Body of pancreas (tissue), 4 donors: ENCODE measurements at regions not wholly inside any gene's neighbourhood (a gene's known extent, or its start where the extent isn't known, plus 50 kb on each side); places are given as distances from the start of the nearest gene placed in this dataset.

Source experiments
- ATAC-seq: fragments of 150-250 bp; one replicate; pipeline ENCODE4 v1.9.1; 2016
- DNase-seq, 4 donors: peaks; one replicate each; pipeline ENCODE4 v3.0.0-alpha.2; 2019
- H3K27ac ChIP-seq, 4 donors: fragments of 200-600 bp; sonication (generic); 1 replicate in 3 of 4; 2 replicates in 1 of 4; pipeline versions ENCODE4 v1.5.1 to v1.6.1; 2016 to 2019; ENCODE audit warnings: mild to moderate bottlenecking in 1 of 4, mixed read lengths in 1 of 4, moderate library complexity in 1 of 4
- H3K27me3 ChIP-seq, 2 donors: fragments of 200-600 bp; sonication (generic); one replicate each; pipeline ENCODE4 v1.6.0; 2016; ENCODE audit warnings: mild to moderate bottlenecking in 1 of 2
- H3K36me3 ChIP-seq, 2 donors: fragments of 200-600 bp; sonication (generic); replicated peaks in 1 of 2; 2 replicates each; pipeline ENCODE4 v1.5.1; 2016; ENCODE audit warnings: low read depth in 2 of 2; ENCODE audit not compliant: insufficient read depth in 1 of 2
- H3K4me1 ChIP-seq: fragments of 200-600 bp; sonication (generic); one replicate; pipeline ENCODE4 v1.6.0; 2016
- H3K4me3 ChIP-seq, 2 donors: fragments of 200-600 bp; sonication (generic); 1 replicate in 1 of 2; 2 replicates in 1 of 2; pipeline ENCODE4 v1.5.1; 2016 to 2019
- H3K9me3 ChIP-seq, 3 donors: fragments of 200-600 bp; sonication (generic); 1 replicate in 2 of 3; 2 replicates in 1 of 3; pipeline ENCODE4 v1.5.1; 2016
- CTCF ChIP-seq, 7 experiments: fragments of 450-650 bp in 4 of 7; fragments of 200-600 bp in 3 of 7; sonication (generic) in 3 of 7; IDR thresholded peaks; one replicate each; pipeline ENCODE4 v1.5.1; 2016 to 2019; ENCODE audit warnings: antibody characterized with exemption in 7 of 7
- POLR2A ChIP-seq, 3 donors: fragments of 450-650 bp; IDR thresholded peaks; one replicate each; pipeline ENCODE4 v1.6.1; 2016; ENCODE audit warnings: antibody characterized with exemption in 3 of 3, mild to moderate bottlenecking in 2 of 3
- WGBS, 2 donors: methylation state at CpG; one replicate each; pipeline ENCODE4 v1.1.5; 2017; 5-methylcytosine and 5-hydroxymethylcytosine counted together
- intact Hi-C: fragments of 100-400 bp; cut with DNase I; formaldehyde crosslinking; loops from one replicate; pipeline ENCODE4 v1.15.1; 2023

- intact Hi-C loops = no loop called here
- Histone ChIP-seq H3K27me3 (no peaks in the 10 kb centered on the region), H3K4me3 (no peak overlapping the region), H3K4me1 (no peaks in the 10 kb centered on the region), H3K36me3 (no peaks in the 10 kb centered on the region), H3K9me3 (no peaks in the 10 kb centered on the region), H3K27ac (no peak overlapping the region)
- no peak for TF ChIP-seq POLR2A (IDR thresholded peaks at IDR 0.05)
- no peak for TF ChIP-seq CTCF (IDR thresholded peaks at IDR 0.05)
- 71 to 77% methylated on average over 6 of the region's 6 CpGs for WGBS, 2 donors
- ATAC-seq = no peak
- DNase-seq = no peak
Observed at GRCh38 chr16:18047761-18048160, 288.8 kb downstream of the NPIPA8 start.

GRCh38 chr16:18045356-18045755, 291.2 kb downstream of the NPIPA8 start:
- WGBS, 2 donors = 49 to 56% methylated on average over 6 of the region's 6 CpGs

DNA sequence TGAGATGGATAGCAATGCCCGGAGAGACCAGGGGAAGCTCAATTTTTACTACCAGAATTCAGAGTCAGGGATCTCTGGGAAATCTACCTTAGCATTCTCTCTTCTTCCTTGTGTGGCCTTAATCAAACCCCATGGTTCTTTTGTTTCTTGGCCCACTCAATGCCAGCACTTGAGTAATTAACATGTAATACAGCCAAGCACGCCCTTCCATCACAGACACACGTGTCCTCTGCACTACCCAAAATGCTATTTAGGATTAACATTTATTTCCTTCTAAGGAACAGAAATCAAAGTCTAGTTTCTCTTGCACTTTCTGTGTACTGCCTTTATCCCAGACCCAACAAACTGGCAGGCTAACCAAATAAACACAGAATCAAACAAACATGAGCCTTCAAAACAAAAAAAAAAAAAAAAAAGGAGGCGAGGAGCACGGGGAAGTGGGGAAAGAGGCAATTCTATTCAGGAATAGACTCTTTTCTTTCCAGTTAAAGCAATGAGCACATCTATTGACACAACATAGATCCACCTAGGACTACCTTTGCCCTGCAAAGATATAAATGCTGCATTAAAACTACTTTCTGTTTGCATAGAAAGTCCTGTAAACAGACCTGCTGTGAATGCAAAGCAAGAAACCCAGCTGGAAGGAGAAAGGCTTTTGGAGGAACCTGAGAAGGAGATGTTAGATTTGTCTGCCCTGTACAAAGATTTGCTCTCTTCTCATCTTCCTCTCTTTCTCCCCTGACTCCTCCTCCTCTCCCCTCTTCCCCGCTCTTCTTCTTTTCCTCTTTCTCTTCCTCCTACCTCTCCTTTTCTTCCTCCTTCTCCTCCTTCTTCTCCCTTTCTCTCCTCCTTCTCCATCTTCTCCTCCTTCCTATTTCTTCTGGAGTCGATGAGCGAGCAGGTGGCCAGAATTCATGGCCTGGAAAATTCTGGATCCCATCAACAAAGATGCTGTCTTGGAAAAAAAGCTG, 294.4 kb downstream of the NPIPA8 start:
- Histone ChIP-seq H3K4me1 (no peaks in the 10 kb centered on the region), H3K9me3 (no peaks in the 10 kb centered on the region), H3K27me3 (no peaks in the 10 kb centered on the region), H3K36me3 (no peaks in the 10 kb centered on the region), H3K4me3 (no peak overlapping the region), H3K27ac (no peak overlapping the region)
- DNase-seq = no peak
- 41% methylated on average over 8 of the region's 8 CpGs for WGBS, 2 donors
- no peak for ATAC-seq
- no peak for TF ChIP-seq POLR2A (IDR thresholded peaks at IDR 0.05)
- no peak for TF ChIP-seq CTCF (IDR thresholded peaks at IDR 0.05)
- intact Hi-C loops = no loop called here

More at GRCh38 chr16:18045356-18045755, 291.2 kb downstream of the NPIPA8 start:
- intact Hi-C loops = no loop called here
- Histone ChIP-seq H3K27ac (no peak overlapping the region), H3K9me3 (no peaks in the 10 kb centered on the region), H3K27me3 (no peaks in the 10 kb centered on the region), H3K4me3 (no peak overlapping the region), H3K36me3 (no peaks in the 10 kb centered on the region), H3K4me1 (no peaks in the 10 kb centered on the region)
- no peak for DNase-seq
- ATAC-seq = no peak
- no peak for TF ChIP-seq POLR2A (IDR thresholded peaks at IDR 0.05)
- TF ChIP-seq CTCF (IDR thresholded peaks at IDR 0.05) = no peak

- DNase-seq (no peak), ATAC-seq (no peak)
- Histone ChIP-seq H3K4me3 (no peak overlapping the region), H3K36me3 (no peaks in the 10 kb centered on the region), H3K9me3 (no peaks in the 10 kb centered on the region), H3K27me3 (no peaks in the 10 kb centered on the region), H3K4me1 (no peaks in the 10 kb centered on the region), H3K27ac (no peak overlapping the region)
- intact Hi-C loops = no loop called here
- WGBS, 2 donors = 70 to 79% methylated on average over 3 of the region's 3 CpGs
- TF ChIP-seq POLR2A (IDR thresholded peaks at IDR 0.05) (no peak), CTCF (IDR thresholded peaks at IDR 0.05) (no peak)
Observed at GRCh38 chr16:18039931-18040330, 296.6 kb downstream of the NPIPA8 start.

DNA sequence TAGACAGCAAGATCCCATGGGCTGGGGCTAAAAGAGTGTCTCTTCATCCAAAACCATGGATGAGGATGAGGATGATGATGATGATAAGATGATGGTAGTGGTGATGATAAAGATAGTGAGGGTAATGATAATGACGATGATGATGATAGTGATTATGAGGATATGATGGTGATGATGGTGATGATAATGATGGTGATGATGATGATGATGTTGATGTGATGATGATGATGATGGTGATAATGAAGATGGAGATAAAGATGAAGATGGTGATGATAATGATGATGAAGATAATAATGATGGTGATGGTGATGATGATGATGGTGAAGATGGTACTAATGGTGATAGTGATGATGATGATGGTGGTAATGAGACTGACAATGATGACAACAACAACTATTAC, 299.5 kb downstream of the NPIPA8 start:
- ATAC-seq = no peak
- no peaks in the 10 kb centered on the region for H3K9me3 ChIP-seq
- TF ChIP-seq CTCF (IDR thresholded peaks at IDR 0.05) (no peak), POLR2A (IDR thresholded peaks at IDR 0.05) (no peak)
- DNase-seq = no peak
- no peak overlapping the region for H3K4me3 ChIP-seq
- no peak overlapping the region for H3K27ac ChIP-seq
- intact Hi-C loops = no loop called here
- no peaks in the 10 kb centered on the region for H3K4me1 ChIP-seq
- H3K27me3 ChIP-seq = no peaks in the 10 kb centered on the region
- no peaks in the 10 kb centered on the region for H3K36me3 ChIP-seq
- WGBS, 2 donors = 76 to 78% methylated on average over 1 of the region's 1 CpG
